Right lobe of liver (tissue), 4 donors: ENCODE measurements at regions not wholly inside any gene's neighbourhood (a gene's known extent, or its start where the extent isn't known, plus 50 kb on each side); places are given as distances from the start of the nearest gene placed in this dataset.

ENCODE experiments used
- POLR2A ChIP-seq: fragments of 450-650 bp; IDR thresholded peaks from one replicate; pipeline ENCODE4 v1.6.1; 2017; ENCODE audit warnings: antibody characterized with exemption, mild to moderate bottlenecking
- TF ChIP-seq, protein P1 (sequence below), 4 donors: fragments of 200-600 bp in 3 of 4; fragments of 450-650 bp in 1 of 4; IDR thresholded peaks; one replicate each; pipeline versions ENCODE4 v1.5.1 to v1.8.0; 2016 to 2022; ENCODE audit warnings: antibody characterized with exemption in 4 of 4, mild to moderate bottlenecking in 2 of 4
- donor health status: DM: no; HTN: no; CAD: no.
- donor health status: DM: no; HTN: no; CAD: no.
- donor health status: DM: no; HTN: yes; CAD: no.

DNA sequence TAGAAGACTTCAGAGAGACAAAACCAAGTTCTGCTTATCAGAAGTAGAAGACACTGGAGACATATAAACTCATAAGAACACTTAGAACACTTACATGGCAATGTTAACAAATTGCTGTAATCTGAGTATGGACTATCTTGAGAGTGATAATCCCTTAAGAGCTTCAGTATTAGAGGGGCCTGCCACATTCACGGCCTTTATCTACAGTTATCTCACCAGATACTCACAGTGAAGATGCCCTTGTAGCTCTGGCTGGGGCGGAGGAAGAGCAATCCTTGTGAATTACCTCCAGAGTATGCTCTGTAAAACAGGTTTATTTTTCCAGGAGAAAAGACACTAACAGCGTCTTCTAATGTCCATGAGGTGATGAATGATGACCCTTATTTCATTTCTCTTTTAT, 762.8 kb downstream of the FAM181B start:
- TF ChIP-seq POLR2A: no peak
- TF ChIP-seq, protein P1, sequence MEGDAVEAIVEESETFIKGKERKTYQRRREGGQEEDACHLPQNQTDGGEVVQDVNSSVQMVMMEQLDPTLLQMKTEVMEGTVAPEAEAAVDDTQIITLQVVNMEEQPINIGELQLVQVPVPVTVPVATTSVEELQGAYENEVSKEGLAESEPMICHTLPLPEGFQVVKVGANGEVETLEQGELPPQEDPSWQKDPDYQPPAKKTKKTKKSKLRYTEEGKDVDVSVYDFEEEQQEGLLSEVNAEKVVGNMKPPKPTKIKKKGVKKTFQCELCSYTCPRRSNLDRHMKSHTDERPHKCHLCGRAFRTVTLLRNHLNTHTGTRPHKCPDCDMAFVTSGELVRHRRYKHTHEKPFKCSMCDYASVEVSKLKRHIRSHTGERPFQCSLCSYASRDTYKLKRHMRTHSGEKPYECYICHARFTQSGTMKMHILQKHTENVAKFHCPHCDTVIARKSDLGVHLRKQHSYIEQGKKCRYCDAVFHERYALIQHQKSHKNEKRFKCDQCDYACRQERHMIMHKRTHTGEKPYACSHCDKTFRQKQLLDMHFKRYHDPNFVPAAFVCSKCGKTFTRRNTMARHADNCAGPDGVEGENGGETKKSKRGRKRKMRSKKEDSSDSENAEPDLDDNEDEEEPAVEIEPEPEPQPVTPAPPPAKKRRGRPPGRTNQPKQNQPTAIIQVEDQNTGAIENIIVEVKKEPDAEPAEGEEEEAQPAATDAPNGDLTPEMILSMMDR (IDR thresholded peaks at IDR 0.05): no peak
